Naive thymus-derived CD4-positive, alpha-beta T cell (primary cell): ENCODE measurements at regions not wholly inside any gene's neighbourhood (a gene's known extent, or its start where the extent isn't known, plus 50 kb on each side); places are given as distances from the start of the nearest gene placed in this dataset.

Experiments
- ATAC-seq: fragments of 150-1000 bp; cut with Tn5 transposase; 2 replicates; pipeline ENCODE4 v1.10.0; 2021; ENCODE audit warnings: mild to moderate bottlenecking, moderate library complexity
- CTCF ChIA-PET: fragments of 350-600 bp; sonication (Branson Sonifier 250); formaldehyde crosslinking; loops from one replicate; lab custom pipeline; 2021; ENCODE audit warnings: antibody characterized with exemption; lab: Charles Lee
- POLR2A ChIA-PET: fragments of 350-600 bp; sonication (Branson Sonifier 250); formaldehyde crosslinking; loops from one replicate; lab custom pipeline; 2021; ENCODE audit warnings: antibody characterized with exemption, inconsistent platforms; lab: Charles Lee
- DNase-seq, 9 donors: peaks; one replicate each; pipeline versions ENCODE4 v3.0.0 to v3.0.0-alpha.2; 2020 to 2022; ENCODE audit warnings: mixed read lengths in 1 of 9
- H3K27ac ChIP-seq: one replicate; pipeline ENCODE4 v1.7.0; 2013; ENCODE audit warnings: mild to moderate bottlenecking, low read depth, low read length, moderate library complexity
- H3K27me3 ChIP-seq, 2 donors: one replicate each; pipeline ENCODE4 v1.7.0; 2013; ENCODE audit warnings: low read length in 2 of 2, mild to moderate bottlenecking in 2 of 2, moderate library complexity in 2 of 2; ENCODE audit not compliant: control insufficient read depth in 2 of 2, insufficient read depth in 2 of 2
- H3K36me3 ChIP-seq, 3 experiments: 1 replicate in 2 of 3; 2 replicates in 1 of 3; pipeline ENCODE4 v1.7.0; 2013; ENCODE audit warnings: low read length in 3 of 3, mild to moderate bottlenecking in 3 of 3, moderate library complexity in 1 of 3; ENCODE audit not compliant: insufficient read depth in 3 of 3, control insufficient read depth in 2 of 3
- H3K4me1 ChIP-seq, 2 donors: one replicate each; pipeline ENCODE4 v1.7.0; 2013; ENCODE audit warnings: low read length in 2 of 2, mild to moderate bottlenecking in 2 of 2, moderate library complexity in 1 of 2; ENCODE audit not compliant: control insufficient read depth in 2 of 2, insufficient read depth in 2 of 2
- H3K4me3 ChIP-seq: 2 replicates; pipeline ENCODE4 v1.7.0; 2013; ENCODE audit warnings: mild to moderate bottlenecking, low read length
- H3K9me3 ChIP-seq, 3 experiments: 1 replicate in 2 of 3; 2 replicates in 1 of 3; pipeline ENCODE4 v1.7.0; 2013; ENCODE audit warnings: low read length in 3 of 3; ENCODE audit not compliant: control insufficient read depth in 2 of 3
- H3K27ac Mint-ChIP-seq, 9 donors: one replicate each; pipeline ENCODE4 v1.8.0; 2020 to 2022; ENCODE audit warnings: mixed read lengths in 9 of 9, mild to moderate bottlenecking in 8 of 9, moderate library complexity in 5 of 9, inconsistent platforms in 2 of 9
- H3K27me3 Mint-ChIP-seq, 5 donors: one replicate each; pipeline ENCODE4 v1.8.0; 2021 to 2022; ENCODE audit warnings: mixed read lengths in 5 of 5, mild to moderate bottlenecking in 1 of 5
- H3K36me3 Mint-ChIP-seq, 5 donors: one replicate each; pipeline ENCODE4 v1.8.0; 2020 to 2022; ENCODE audit warnings: mixed read lengths in 5 of 5, mild to moderate bottlenecking in 3 of 5, inconsistent platforms in 1 of 5
- H3K4me1 Mint-ChIP-seq, 7 donors: one replicate each; pipeline ENCODE4 v1.8.0; 2020 to 2022; ENCODE audit warnings: mixed read lengths in 7 of 7, mild to moderate bottlenecking in 3 of 7, inconsistent platforms in 1 of 7
- H3K4me3 Mint-ChIP-seq, 10 donors: one replicate each; pipeline ENCODE4 v1.8.0; 2020 to 2022; ENCODE audit warnings: mild to moderate bottlenecking in 10 of 10, mixed read lengths in 10 of 10, moderate library complexity in 6 of 10, inconsistent platforms in 2 of 10
- H3K9me3 Mint-ChIP-seq, 11 donors: one replicate each; pipeline ENCODE4 v1.8.0; 2020 to 2022; ENCODE audit warnings: mixed read lengths in 11 of 11, mild to moderate bottlenecking in 4 of 11, inconsistent platforms in 1 of 11, moderate library complexity in 1 of 11
- intact Hi-C, 2 donors: fragments of 100-400 bp; cut with micrococcal nuclease; formaldehyde crosslinking; loops; one replicate each; pipeline ENCODE4 v1.15.1; 2023

GRCh38 chr4:156138781-156139280, 185.2 kb upstream of the CTSO start:
- POLR2A ChIA-PET = no interaction called here
- H3K4me3 ChIP-seq = no peak overlapping the region
- H3K9me3 ChIP-seq = no peaks in the 10 kb centered on the region

GRCh38 chr4:156137679-156138473, 184.2 kb upstream of the CTSO start:
- H3K27me3 ChIP-seq = no peaks in the 10 kb centered on the region
- H3K4me3 Mint-ChIP-seq = no peak overlapping the region
- no peaks in the 10 kb centered on the region for H3K4me1 Mint-ChIP-seq
- no peak overlapping the region for H3K27ac Mint-ChIP-seq
- no peak overlapping the region for H3K27ac ChIP-seq
- H3K9me3 Mint-ChIP-seq = peaks cover 0 to 10% (median 0%) of the 10 kb centered on the region in 11 donors
- H3K36me3 Mint-ChIP-seq = no peaks in the 10 kb centered on the region
- H3K9me3 ChIP-seq = no peaks in the 10 kb centered on the region
- intact Hi-C loops = no loop called here
- no peaks in the 10 kb centered on the region for H3K36me3 ChIP-seq
- POLR2A ChIA-PET = no interaction called here
- no peaks in the 10 kb centered on the region for H3K27me3 Mint-ChIP-seq
- H3K4me3 ChIP-seq = no peak overlapping the region
- ATAC-seq = no peak
- CTCF ChIA-PET = no interaction called here
- DNase-seq = no peak
- H3K4me1 ChIP-seq = no peaks in the 10 kb centered on the region

More at GRCh38 chr4:156138781-156139280, 185.2 kb upstream of the CTSO start:
- Mint-ChIP-seq H3K4me3 (no peak overlapping the region), H3K27me3 (no peaks in the 10 kb centered on the region), H3K9me3 (peaks cover 0 to 6% (median 0%) of the 10 kb centered on the region in 11 donors), H3K27ac (no peak overlapping the region), H3K4me1 (no peaks in the 10 kb centered on the region), H3K36me3 (no peaks in the 10 kb centered on the region)
- no peak for ATAC-seq
- Histone ChIP-seq H3K36me3 (no peaks in the 10 kb centered on the region), H3K27me3 (no peaks in the 10 kb centered on the region), H3K4me1 (no peaks in the 10 kb centered on the region), H3K27ac (no peak overlapping the region)
- CTCF ChIA-PET = no interaction called here
- intact Hi-C loops = no loop called here
- DNase-seq = no peak

DNA sequence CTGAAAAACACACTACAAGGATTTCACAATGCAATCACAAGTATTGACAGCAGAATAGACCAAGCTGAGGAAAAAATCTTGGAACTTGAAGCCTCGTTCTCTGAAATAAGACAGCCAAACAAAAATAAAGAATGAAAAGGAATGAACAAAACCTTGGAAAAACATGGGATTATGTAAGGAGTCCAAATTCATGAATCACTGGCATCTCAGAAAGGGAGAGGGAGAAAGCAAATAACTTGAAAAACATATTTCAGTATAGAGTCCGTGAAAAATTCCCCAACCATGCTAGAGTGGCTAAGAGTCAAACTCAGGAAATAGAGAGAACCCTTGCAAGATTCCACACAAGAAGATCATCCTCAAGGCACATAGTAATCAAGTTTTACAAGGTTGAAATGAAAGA, 178.5 kb upstream of the CTSO start:
- no peak overlapping the region for H3K4me3 Mint-ChIP-seq
- peaks cover 0 to 17% (median 1%) of the 10 kb centered on the region in 11 donors for H3K9me3 Mint-ChIP-seq
- H3K9me3 ChIP-seq = no peaks in the 10 kb centered on the region
- H3K36me3 ChIP-seq = no peaks in the 10 kb centered on the region
- POLR2A ChIA-PET = no interaction called here
- H3K27ac Mint-ChIP-seq = no peak overlapping the region
- intact Hi-C loops = no loop called here
- H3K4me3 ChIP-seq = no peak overlapping the region
- H3K27me3 Mint-ChIP-seq = no peaks in the 10 kb centered on the region
- DNase-seq (no peak), ATAC-seq (no peak)
- H3K4me1 ChIP-seq = no peaks in the 10 kb centered on the region
- H3K27me3 ChIP-seq = no peaks in the 10 kb centered on the region
- H3K27ac ChIP-seq = no peak overlapping the region
- H3K4me1 Mint-ChIP-seq = no peaks in the 10 kb centered on the region
- CTCF ChIA-PET = no interaction called here
- H3K36me3 Mint-ChIP-seq = no peaks in the 10 kb centered on the region

GRCh38 chr4:156128616-156129015, 174.9 kb upstream of the CTSO start:
- H3K9me3 Mint-ChIP-seq = peaks cover 0 to 17% (median 8%) of the 10 kb centered on the region in 11 donors
- no peaks in the 10 kb centered on the region for H3K27me3 Mint-ChIP-seq
- Histone ChIP-seq H3K9me3 (no peaks in the 10 kb centered on the region), H3K4me1 (no peaks in the 10 kb centered on the region), H3K27ac (no peak overlapping the region), H3K36me3 (no peaks in the 10 kb centered on the region), H3K27me3 (no peaks in the 10 kb centered on the region), H3K4me3 (no peak overlapping the region)
- POLR2A ChIA-PET = no interaction called here
- no peak overlapping the region for H3K4me3 Mint-ChIP-seq
- H3K4me1 Mint-ChIP-seq = no peaks in the 10 kb centered on the region
- H3K27ac Mint-ChIP-seq = no peak overlapping the region
- CTCF ChIA-PET = no interaction called here
- intact Hi-C loops = no loop called here
- DNase-seq (no peak), ATAC-seq (no peak)
- no peaks in the 10 kb centered on the region for H3K36me3 Mint-ChIP-seq

GRCh38 chr4:156118507-156119220, 165.0 kb upstream of the CTSO start:
- H3K9me3 Mint-ChIP-seq = peaks cover 0 to 10% (median 0%) of the 10 kb centered on the region in 11 donors
- no peaks in the 10 kb centered on the region for H3K9me3 ChIP-seq
- H3K27me3 Mint-ChIP-seq = no peaks in the 10 kb centered on the region
- H3K27ac Mint-ChIP-seq = no peak overlapping the region
- no peak overlapping the region for H3K4me3 ChIP-seq
- no peaks in the 10 kb centered on the region for H3K27me3 ChIP-seq
- no peak overlapping the region for H3K4me3 Mint-ChIP-seq
- intact Hi-C loops = no loop called here
- no peak overlapping the region for H3K27ac ChIP-seq
- no peaks in the 10 kb centered on the region for H3K36me3 Mint-ChIP-seq
- H3K4me1 ChIP-seq = no peaks in the 10 kb centered on the region
- H3K36me3 ChIP-seq = no peaks in the 10 kb centered on the region
- no peaks in the 10 kb centered on the region for H3K4me1 Mint-ChIP-seq
- ATAC-seq (no peak), DNase-seq (no peak)
- ChIA-PET CTCF (no interaction called here), POLR2A (no interaction called here)

DNA sequence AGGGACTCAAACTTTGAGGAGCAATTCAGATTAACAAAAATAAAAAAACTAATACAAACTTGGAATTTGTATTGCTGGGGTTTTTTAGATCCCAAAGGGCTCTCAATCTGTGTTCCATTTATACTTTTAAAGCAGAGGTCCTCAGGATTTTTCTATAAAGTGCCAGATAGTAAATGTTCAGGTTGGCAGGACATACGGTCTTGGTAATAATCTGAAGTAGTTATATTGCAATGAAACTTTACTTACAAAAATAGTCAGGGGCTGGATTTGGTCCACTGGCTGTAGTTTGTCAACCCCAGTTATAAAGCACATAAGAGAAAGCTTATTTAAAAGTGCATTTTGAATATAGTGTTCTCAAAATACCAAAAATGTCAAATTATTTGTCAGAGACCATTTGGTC, 164.1 kb upstream of the CTSO start:
- H3K27ac Mint-ChIP-seq = no peak overlapping the region
- DNase-seq (no peak), ATAC-seq (no peak)
- POLR2A ChIA-PET = no interaction called here
- H3K36me3 Mint-ChIP-seq = no peaks in the 10 kb centered on the region
- CTCF ChIA-PET = no interaction called here
- no peaks in the 10 kb centered on the region for H3K4me1 Mint-ChIP-seq
- Histone ChIP-seq H3K4me1 (no peaks in the 10 kb centered on the region), H3K27me3 (no peaks in the 10 kb centered on the region), H3K27ac (no peak overlapping the region), H3K9me3 (no peaks in the 10 kb centered on the region), H3K36me3 (no peaks in the 10 kb centered on the region), H3K4me3 (no peak overlapping the region)
- peaks cover 0 to 10% (median 0%) of the 10 kb centered on the region in 11 donors for H3K9me3 Mint-ChIP-seq
- H3K27me3 Mint-ChIP-seq = no peaks in the 10 kb centered on the region
- H3K4me3 Mint-ChIP-seq = no peak overlapping the region
- intact Hi-C loops = no loop called here
